ENCODE measurements at regions not wholly inside any gene's neighbourhood (a gene's known extent, or its start where the extent isn't known, plus 50 kb on each side); places are given as distances from the start of the nearest gene placed in this dataset.

GRCh38 chr6:49097116-49097515, 365.9 kb downstream of the MMUT start:
- Mint-ChIP-seq H3K27me3 (ENCODE audit: insufficient read depth, unreplicated experiment) (no peaks in the 10 kb centered on the region), H3K27ac (ENCODE audit: low read depth, unreplicated experiment) (no peak overlapping the region), H3K36me3 (ENCODE audit: insufficient read depth, unreplicated experiment) (no peaks in the 10 kb centered on the region), H3K9me3 (ENCODE audit: unreplicated experiment) (peaks cover 7% of the 10 kb centered on the region), H3K4me1 (ENCODE audit: insufficient read depth, unreplicated experiment) (no peaks in the 10 kb centered on the region), H3K4me3 (ENCODE audit: unreplicated experiment) (no peak overlapping the region)
- no peak for TF ChIP-seq CTCF (IDR thresholded peaks at IDR 0.05; ENCODE audit: unreplicated experiment)
- no TSS peak for BruUV-seq (replicated peaks)
- CTCF ChIA-PET = no interaction called here
- POLR2A ChIA-PET = no interaction called here
- intact Hi-C loops (cut with micrococcal nuclease) = no loop called here
- no peak for DNase-seq (ENCODE audit: unreplicated experiment)

GRCh38 chr6:49088631-49089030, 374.4 kb downstream of the MMUT start:
- ChIA-PET CTCF (no interaction called here), POLR2A (no interaction called here)
- Mint-ChIP-seq H3K4me3 (ENCODE audit: unreplicated experiment) (no peak overlapping the region), H3K9me3 (ENCODE audit: unreplicated experiment) (no peaks in the 10 kb centered on the region), H3K36me3 (ENCODE audit: insufficient read depth, unreplicated experiment) (no peaks in the 10 kb centered on the region), H3K27me3 (ENCODE audit: insufficient read depth, unreplicated experiment) (no peaks in the 10 kb centered on the region), H3K4me1 (ENCODE audit: insufficient read depth, unreplicated experiment) (no peaks in the 10 kb centered on the region), H3K27ac (ENCODE audit: low read depth, unreplicated experiment) (no peak overlapping the region)
- no peak for DNase-seq (ENCODE audit: unreplicated experiment)
- no TSS peak for BruUV-seq (replicated peaks)
- intact Hi-C loops (cut with micrococcal nuclease) = no loop called here
- no peak for TF ChIP-seq CTCF (IDR thresholded peaks at IDR 0.05; ENCODE audit: unreplicated experiment)

GRCh38 chr6:49087369-49087768, 375.7 kb downstream of the MMUT start:
- H3K36me3 Mint-ChIP-seq (ENCODE audit: insufficient read depth, unreplicated experiment) = no peaks in the 10 kb centered on the region
- ChIA-PET CTCF (interaction anchor here (0.7 to 0.8 kb wide), 2 partner anchors 18 to 440 kb away, joined by 3 read pairs; no protein-coding TSS in a partner anchor), POLR2A (no interaction called here)
- no peak overlapping the region for H3K27ac Mint-ChIP-seq (ENCODE audit: low read depth, unreplicated experiment)
- H3K27me3 Mint-ChIP-seq (ENCODE audit: insufficient read depth, unreplicated experiment) = no peaks in the 10 kb centered on the region
- intact Hi-C loops (cut with micrococcal nuclease) = no loop called here
- no peak overlapping the region for H3K4me3 Mint-ChIP-seq (ENCODE audit: unreplicated experiment)
- no peak for TF ChIP-seq CTCF (IDR thresholded peaks at IDR 0.05; ENCODE audit: unreplicated experiment)
- no TSS peak for BruUV-seq (replicated peaks)
- DNase-seq (ENCODE audit: unreplicated experiment) = no peak
- no peaks in the 10 kb centered on the region for H3K9me3 Mint-ChIP-seq (ENCODE audit: unreplicated experiment)
- H3K4me1 Mint-ChIP-seq (ENCODE audit: insufficient read depth, unreplicated experiment) = no peaks in the 10 kb centered on the region

GRCh38 chr6:49082611-49083010, 380.4 kb downstream of the MMUT start:
- Mint-ChIP-seq H3K4me1 (ENCODE audit: insufficient read depth, unreplicated experiment) (no peaks in the 10 kb centered on the region), H3K9me3 (ENCODE audit: unreplicated experiment) (no peaks in the 10 kb centered on the region), H3K27me3 (ENCODE audit: insufficient read depth, unreplicated experiment) (no peaks in the 10 kb centered on the region), H3K4me3 (ENCODE audit: unreplicated experiment) (no peak overlapping the region), H3K36me3 (ENCODE audit: insufficient read depth, unreplicated experiment) (peaks cover 6% of the 10 kb centered on the region), H3K27ac (ENCODE audit: low read depth, unreplicated experiment) (no peak overlapping the region)
- CTCF ChIA-PET = no interaction called here
- no TSS peak for BruUV-seq (replicated peaks)
- POLR2A ChIA-PET = no interaction called here
- intact Hi-C loops (cut with micrococcal nuclease) = no loop called here
- no peak for DNase-seq (ENCODE audit: unreplicated experiment)
- no peak for TF ChIP-seq CTCF (IDR thresholded peaks at IDR 0.05; ENCODE audit: unreplicated experiment)

Measured in MCF 10A (cell line).